GM18508 (cell line): ENCODE measurements at regions not wholly inside any gene's neighbourhood (a gene's known extent, or its start where the extent isn't known, plus 50 kb on each side); places are given as distances from the start of the nearest gene placed in this dataset.

Experiments
- ATAC-seq: cut with Tn5 transposase; IDR thresholded peaks from one replicate; pipeline ENCODE4 v1.9.1; 2021; ENCODE audit warnings: moderate number of reproducible peaks; ENCODE audit not compliant: insufficient read depth, unreplicated experiment

DNA sequence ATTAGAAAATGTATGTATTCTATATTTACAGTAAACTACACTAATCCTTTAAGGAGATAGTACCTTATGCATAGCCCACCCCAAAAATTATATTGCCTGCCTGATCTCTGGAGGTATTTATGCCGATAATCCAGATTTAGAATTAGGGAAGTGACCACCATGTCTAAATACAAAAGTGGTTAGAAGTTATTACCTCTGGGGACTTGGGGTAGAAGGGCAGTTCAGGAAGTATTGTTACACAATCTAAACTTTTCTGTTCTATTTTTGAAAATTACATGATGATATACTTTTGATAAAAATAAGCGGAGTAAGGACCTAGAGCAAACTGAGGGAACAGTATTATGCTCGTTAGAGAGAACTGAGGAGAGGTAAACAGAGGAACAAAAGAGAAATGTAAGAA is 90.5 kb upstream of the ZP4 start:
- ATAC-seq = no peak

DNA sequence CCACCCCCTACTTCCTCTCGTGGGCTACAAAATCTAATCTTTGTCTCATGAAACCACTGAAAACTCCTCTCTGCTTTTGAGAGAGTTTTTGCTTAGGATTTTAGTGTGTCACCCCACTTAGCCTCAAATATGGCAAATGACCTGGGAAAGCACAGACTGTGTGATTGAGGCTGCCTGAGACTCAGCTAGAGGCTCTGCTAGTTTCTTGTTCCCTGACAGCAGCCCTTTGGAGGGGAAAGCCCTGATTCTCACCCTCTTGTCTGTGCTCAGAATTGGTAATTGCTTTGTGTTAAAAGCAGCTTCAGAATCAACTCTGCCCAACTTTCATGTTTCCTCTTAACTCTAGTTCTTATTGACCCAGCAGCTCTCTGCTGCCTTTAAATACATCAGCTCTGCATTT is 85.6 kb upstream of the ZP4 start:
- ATAC-seq = no peak

DNA sequence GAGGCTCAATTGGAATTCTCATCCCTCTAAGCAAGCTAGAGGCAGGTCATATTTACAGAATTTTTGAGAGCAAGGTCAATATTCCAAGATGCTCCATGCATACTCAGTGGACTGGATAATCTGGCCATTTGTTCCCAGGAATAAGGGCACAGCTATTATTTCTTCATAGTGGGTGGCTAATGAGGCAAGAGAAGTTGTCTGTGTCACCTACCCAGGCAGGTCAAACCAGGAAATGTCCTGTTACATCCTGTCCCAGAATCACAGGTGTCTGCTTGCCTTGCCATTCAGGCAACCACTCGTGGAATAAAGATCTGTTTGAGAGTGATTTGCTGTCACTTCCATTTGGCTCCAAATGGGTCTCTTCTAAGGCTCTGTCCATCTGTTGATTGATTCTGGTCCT is 85.2 kb upstream of the ZP4 start:
- ATAC-seq = no peak

DNA sequence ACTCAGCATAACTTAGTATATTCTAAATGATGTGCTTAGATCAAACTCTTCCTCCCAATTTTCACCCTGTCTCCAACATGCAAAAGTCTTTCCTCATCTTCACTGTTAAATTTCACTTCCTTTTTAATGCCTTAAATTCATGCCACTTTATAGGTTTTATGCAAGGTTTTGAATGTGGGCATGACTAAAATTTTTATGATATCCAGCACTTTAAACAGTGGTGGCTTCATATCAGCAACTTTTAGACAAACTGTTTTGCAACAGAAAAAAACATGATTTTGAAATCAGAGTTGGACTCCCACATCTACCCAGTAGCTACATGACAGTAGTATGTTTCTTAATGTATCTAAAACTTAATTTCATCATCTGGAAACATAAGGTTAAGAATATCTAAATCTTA is 84.7 kb upstream of the ZP4 start:
- ATAC-seq = no peak

DNA sequence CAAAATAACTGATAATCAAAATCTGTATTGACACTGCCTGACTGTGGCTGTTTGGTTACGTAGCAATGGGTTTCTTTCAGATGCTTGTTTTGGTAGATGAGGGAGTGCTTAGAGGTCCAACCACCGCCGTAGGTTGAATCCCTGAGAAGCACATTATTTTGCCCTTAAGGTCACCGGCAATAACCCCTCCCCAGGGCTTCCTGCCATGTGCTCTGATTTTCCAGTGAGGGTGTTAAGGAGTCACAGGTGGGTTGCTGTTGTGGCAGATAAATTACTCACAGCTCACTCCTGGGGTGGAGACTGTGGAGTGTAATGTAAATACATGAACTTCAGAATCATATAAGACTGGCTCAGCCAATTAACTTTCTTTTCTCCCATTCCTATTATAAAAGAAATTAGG is 81.5 kb upstream of the ZP4 start:
- no peak for ATAC-seq

DNA sequence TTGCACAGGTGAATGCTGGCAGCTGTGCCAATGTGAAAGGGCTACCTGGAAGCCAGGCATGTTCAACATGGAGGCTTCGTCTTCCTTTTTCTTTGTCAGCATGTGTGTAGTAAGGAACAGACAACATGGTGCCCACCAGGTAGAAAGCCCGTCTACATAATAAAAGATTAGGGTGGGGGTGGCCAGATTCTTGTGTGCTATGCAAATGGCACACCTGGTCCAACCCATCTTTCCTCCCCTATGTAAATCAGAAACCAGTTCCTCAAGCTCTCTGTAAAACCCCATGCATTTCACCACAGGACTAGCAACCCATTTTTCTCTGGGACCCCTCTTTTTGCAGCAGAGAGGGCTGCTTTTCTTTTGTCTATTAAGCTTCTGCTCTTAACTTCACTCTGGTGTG is 72.3 kb upstream of the ZP4 start:
- no peak for ATAC-seq

DNA sequence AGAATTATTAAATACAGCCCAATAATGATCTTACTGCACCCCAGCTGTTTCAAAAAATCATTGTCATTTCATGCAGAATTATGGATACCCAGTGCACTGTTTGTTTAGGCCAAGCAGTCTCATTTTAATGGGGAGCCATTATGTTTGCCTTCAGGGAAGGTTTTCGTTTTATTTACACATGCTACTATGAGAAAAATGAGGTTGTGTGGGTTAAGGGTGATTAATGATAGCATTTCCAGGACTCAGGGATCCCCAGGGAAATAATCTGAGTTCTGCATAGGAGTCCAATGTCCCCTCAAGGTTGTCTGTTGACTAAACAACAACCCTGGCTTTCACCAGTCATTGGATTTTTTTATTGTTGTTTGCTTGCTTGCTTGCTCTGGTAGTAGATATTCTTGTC is 71.0 kb upstream of the ZP4 start:
- no peak for ATAC-seq

DNA sequence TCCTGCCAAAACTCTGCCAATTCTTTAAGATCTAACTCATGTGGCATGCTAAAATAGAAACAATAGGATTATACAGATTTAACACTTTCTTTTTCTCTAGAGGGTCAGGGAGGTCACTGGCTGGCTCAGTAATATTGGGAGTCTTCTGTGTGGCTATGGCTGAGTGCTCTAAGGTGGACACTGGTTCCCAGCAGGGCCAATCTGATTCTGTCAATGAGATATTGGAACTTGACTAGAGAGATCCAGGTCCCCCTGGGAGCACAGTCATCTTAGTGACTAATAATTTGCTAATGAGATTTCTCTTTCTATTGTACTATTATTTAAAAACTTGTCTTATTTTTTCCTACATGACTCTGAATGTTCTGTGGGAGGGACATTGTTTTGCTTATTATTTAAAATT is 69.1 kb upstream of the ZP4 start:
- ATAC-seq = no peak

DNA sequence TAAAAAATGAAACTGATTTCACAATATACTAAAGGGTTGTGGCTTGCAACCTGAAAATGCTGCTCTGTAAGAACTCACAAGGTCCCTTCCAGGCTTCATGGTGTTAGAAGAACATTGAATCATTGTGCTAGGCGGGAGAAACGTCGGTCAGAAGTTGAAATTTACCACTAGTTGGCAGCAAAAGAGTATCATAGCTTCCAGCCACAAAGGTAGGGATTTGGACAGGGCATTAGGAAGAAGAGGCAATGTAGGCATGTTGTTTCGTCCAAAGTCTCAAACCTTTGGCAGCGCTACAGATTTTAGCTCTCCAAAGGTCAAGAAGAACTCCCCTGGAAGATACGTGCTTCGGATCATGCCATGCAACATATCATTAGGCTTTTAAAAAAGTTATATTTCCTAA is 62.5 kb upstream of the ZP4 start:
- ATAC-seq = no peak
